AG10803 (cell line): ENCODE measurements at regions not wholly inside any gene's neighbourhood (a gene's known extent, or its start where the extent isn't known, plus 50 kb on each side); places are given as distances from the start of the nearest gene placed in this dataset.
"Not testable (repeated sequence)": the region's sequence is repeated elsewhere in the genome, so short reads cannot be mapped to it uniquely, and the experiment has no call there.

Source experiments
- DNase-seq: peaks from one replicate; pipeline ENCODE4 v3.0.0; 2010; ENCODE audit warnings: low read depth
- H3K4me3 ChIP-seq: 2 replicates; pipeline ENCODE4 v1.5.1; 2011; ENCODE audit warnings: mild to moderate bottlenecking, low read length, control low read depth
- CTCF ChIP-seq: conservative IDR thresholded peaks from 2 replicates; pipeline ENCODE4 v1.5.1; 2011; ENCODE audit warnings: mild to moderate bottlenecking, low read length, control low read depth, inconsistent platforms

GRCh38 chr14:43413084-43413483, 1094.0 kb downstream of the FSCB start:
- DNase-seq, result no peak
- no peak for TF ChIP-seq CTCF
- H3K4me3 ChIP-seq, result no peak overlapping the region

- TF ChIP-seq CTCF, result no peak
- no peak for DNase-seq
- H3K4me3 ChIP-seq, result no peak overlapping the region
Observed at GRCh38 chr14:43411841-43412240, 1095.2 kb downstream of the FSCB start.

GRCh38 chr14:43410631-43411030, 1096.5 kb downstream of the FSCB start:
- no peak for DNase-seq
- TF ChIP-seq CTCF, result no peak
- H3K4me3 ChIP-seq, result no peak overlapping the region

GRCh38 chr14:43408472-43408871, 1098.6 kb downstream of the FSCB start:
- no peak for TF ChIP-seq CTCF
- H3K4me3 ChIP-seq, result no peak overlapping the region
- DNase-seq, result no peak

- TF ChIP-seq CTCF, result no peak
- no peak overlapping the region for H3K4me3 ChIP-seq
- DNase-seq, result no peak
Observed at GRCh38 chr14:43407706-43408105, 1099.4 kb downstream of the FSCB start.

- no peak for TF ChIP-seq CTCF
- H3K4me3 ChIP-seq, result no peak overlapping the region
- DNase-seq, result no peak
Observed at GRCh38 chr14:43406931-43407330, 1100.2 kb downstream of the FSCB start.

GRCh38 chr14:43399289-43399688, 1107.8 kb downstream of the FSCB start:
- DNase-seq, result no peak
- no peak overlapping the region for H3K4me3 ChIP-seq
- TF ChIP-seq CTCF, result no peak

- H3K4me3 ChIP-seq, DNase-seq: not testable (repeated sequence)
Observed at GRCh38 chr14:43370565-43370896, 1136.6 kb downstream of the FSCB start.
